Sigmoid colon (tissue), 6 donors: ENCODE measurements at regions not wholly inside any gene's neighbourhood (a gene's known extent, or its start where the extent isn't known, plus 50 kb on each side); places are given as distances from the start of the nearest gene placed in this dataset.

Source experiments
- DNase-seq: peaks from one replicate; pipeline ENCODE4 v3.0.0-alpha.2; 2019
- H3K27ac ChIP-seq, 4 donors: fragments of 200-600 bp; sonication (generic); one replicate each; pipeline ENCODE4 v1.5.1; 2016 to 2019; ENCODE audit warnings: mild to moderate bottlenecking in 1 of 4
- H3K27me3 ChIP-seq, 3 donors: fragments of 200-600 bp; sonication (generic); one replicate each; pipeline ENCODE4 v1.5.1; 2019; ENCODE audit warnings: mild to moderate bottlenecking in 1 of 3
- H3K36me3 ChIP-seq, 4 donors: fragments of 200-600 bp; sonication (generic); one replicate each; pipeline ENCODE4 v1.5.1; 2016 to 2019
- H3K4me1 ChIP-seq, 4 donors: fragments of 200-600 bp; sonication (generic); one replicate each; pipeline ENCODE4 v1.5.1; 2017 to 2019
- H3K4me3 ChIP-seq, 4 donors: fragments of 200-600 bp; sonication (generic); one replicate each; pipeline ENCODE4 v1.5.1; 2017 to 2019; ENCODE audit warnings: mild to moderate bottlenecking in 2 of 4, moderate library complexity in 1 of 4
- H3K9me3 ChIP-seq, 4 donors: fragments of 200-600 bp in 3 of 4; sonication (generic) in 3 of 4; one replicate each; pipeline versions ENCODE4 v1.5.1 to v1.6.1; 2013 to 2019
- CTCF ChIP-seq, 4 experiments: fragments of 450-650 bp in 3 of 4; fragments of 200-600 bp in 1 of 4; IDR thresholded peaks; one replicate each; pipeline ENCODE4 v1.5.1; 2016 to 2019; ENCODE audit warnings: antibody characterized with exemption in 4 of 4, mild to moderate bottlenecking in 3 of 4, moderate library complexity in 2 of 4
- EP300 ChIP-seq, 4 donors: sonication (generic); formaldehyde crosslinking; IDR thresholded peaks; one replicate each; pipeline ENCODE4 v1.6.1; 2017; ENCODE audit warnings: antibody characterized with exemption in 4 of 4
- POLR2A ChIP-seq, 2 donors: fragments of 450-650 bp; IDR thresholded peaks; one replicate each; pipeline ENCODE4 v1.6.1; 2016; ENCODE audit warnings: antibody characterized with exemption in 2 of 2, mild to moderate bottlenecking in 2 of 2, moderate library complexity in 2 of 2
- POLR2AphosphoS5 ChIP-seq, 4 donors: sonication (generic); formaldehyde crosslinking; IDR thresholded peaks; one replicate each; pipeline ENCODE4 v1.6.1; 2017; ENCODE audit warnings: antibody characterized with exemption in 4 of 4
- WGBS, 2 donors: extraction: QIAGEN DNeasy Blood & Tissue Kit; methylation state at CpG; one replicate each; pipeline ENCODE4 v1.1.7; 2013; 5-methylcytosine and 5-hydroxymethylcytosine counted together
- intact Hi-C: fragments of 100-400 bp; cut with DNase I; formaldehyde crosslinking; loops from one replicate; pipeline ENCODE4 v1.15.1; 2023
- donor health status: healthy with polysubstance abuse.
- donor health status: healthy.

- DNase-seq: no peak
- 72 to 78% methylated on average over 4 of the region's 4 CpGs for WGBS, 2 donors
- Histone ChIP-seq H3K4me1 (no peaks in the 10 kb centered on the region), H3K27ac (no peak overlapping the region), H3K9me3 (no peaks in the 10 kb centered on the region), H3K36me3 (no peaks in the 10 kb centered on the region), H3K4me3 (no peak overlapping the region), H3K27me3 (no peaks in the 10 kb centered on the region)
- TF ChIP-seq CTCF (IDR thresholded peaks at IDR 0.05): no peak
- intact Hi-C loops: no loop called here
Observed at GRCh38 chr3:111385971-111386495, 156.0 kb upstream of the CD96 start.

DNA sequence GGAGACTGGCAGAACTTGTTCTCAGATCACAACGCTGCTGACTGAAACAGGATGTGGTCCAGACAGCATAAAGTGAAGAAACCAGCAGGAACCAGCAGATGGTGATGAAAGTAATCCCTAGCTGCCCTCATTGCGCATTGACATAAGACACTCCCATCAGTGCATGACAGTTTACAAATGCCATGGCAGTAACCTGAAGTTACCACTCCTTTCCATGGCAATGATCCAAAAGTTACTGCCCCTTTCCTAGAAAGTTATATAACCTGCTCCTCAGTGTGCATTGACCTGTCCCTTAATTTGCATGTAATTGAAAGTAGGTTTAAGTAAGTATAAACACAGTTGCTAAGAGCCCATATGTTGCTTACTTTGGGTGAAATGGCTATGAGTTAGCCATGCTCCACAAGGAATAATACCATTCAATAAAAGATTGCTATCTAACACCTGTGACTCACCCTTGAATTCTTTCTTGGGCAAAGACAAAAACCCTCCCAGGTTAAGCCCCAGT is 149.1 kb upstream of the CD96 start:
- 51 to 74% methylated on average over 2 of the region's 2 CpGs for WGBS, 2 donors
- no peak for TF ChIP-seq POLR2AphosphoS5 (IDR thresholded peaks at IDR 0.05)
- TF ChIP-seq EP300 (IDR thresholded peaks at IDR 0.05): no peak
- no peak for TF ChIP-seq POLR2A (IDR thresholded peaks at IDR 0.05)
- Histone ChIP-seq H3K9me3 (no peaks in the 10 kb centered on the region), H3K27ac (no peak overlapping the region), H3K27me3 (no peaks in the 10 kb centered on the region), H3K4me3 (no peak overlapping the region), H3K4me1 (no peaks in the 10 kb centered on the region), H3K36me3 (no peaks in the 10 kb centered on the region)
- no peak for DNase-seq
- intact Hi-C loops: no loop called here

DNA sequence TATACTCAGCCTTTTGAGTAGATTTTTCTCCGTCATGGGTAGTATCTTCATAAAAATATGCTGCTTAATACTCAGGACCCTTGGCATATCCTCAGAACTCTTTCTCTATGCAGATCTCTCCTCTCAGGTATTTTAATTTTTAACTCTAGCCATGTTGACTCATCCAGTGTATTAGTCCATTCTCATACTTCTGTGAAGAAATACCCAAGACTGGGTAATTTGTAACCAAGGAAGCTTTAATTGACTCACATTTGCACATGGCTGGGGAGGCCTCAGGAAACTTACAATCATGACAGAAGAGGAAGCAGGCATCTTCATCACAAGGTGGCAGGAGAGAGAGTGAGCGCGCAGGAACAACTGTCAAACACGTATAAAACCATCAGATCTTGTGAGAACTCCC is 129.3 kb upstream of the CD96 start:
- no peak for DNase-seq
- Histone ChIP-seq H3K4me1 (no peaks in the 10 kb centered on the region), H3K9me3 (no peaks in the 10 kb centered on the region), H3K4me3 (no peak overlapping the region), H3K36me3 (no peaks in the 10 kb centered on the region), H3K27ac (no peak overlapping the region), H3K27me3 (no peaks in the 10 kb centered on the region)
- intact Hi-C loops: no loop called here
- TF ChIP-seq POLR2A (IDR thresholded peaks at IDR 0.05): no peak
- TF ChIP-seq POLR2AphosphoS5 (IDR thresholded peaks at IDR 0.05): no peak
- no peak for TF ChIP-seq CTCF (IDR thresholded peaks at IDR 0.05)
- no peak for TF ChIP-seq EP300 (IDR thresholded peaks at IDR 0.05)
- 88 to 90% methylated on average over 4 of the region's 4 CpGs for WGBS, 2 donors

GRCh38 chr3:111414531-111414930 is 127.5 kb upstream of the CD96 start:
- no peaks in the 10 kb centered on the region for H3K9me3 ChIP-seq
- intact Hi-C loops: no loop called here
- no peaks in the 10 kb centered on the region for H3K4me1 ChIP-seq
- no peak overlapping the region for H3K4me3 ChIP-seq
- TF ChIP-seq EP300 (IDR thresholded peaks at IDR 0.05): no peak
- no peak for TF ChIP-seq POLR2AphosphoS5 (IDR thresholded peaks at IDR 0.05)
- no peak for TF ChIP-seq CTCF (IDR thresholded peaks at IDR 0.05)
- no peak for TF ChIP-seq POLR2A (IDR thresholded peaks at IDR 0.05)
- no peak overlapping the region for H3K27ac ChIP-seq
- H3K27me3 ChIP-seq: no peaks in the 10 kb centered on the region
- H3K36me3 ChIP-seq: no peaks in the 10 kb centered on the region
- no peak for DNase-seq

- no peaks in the 10 kb centered on the region for H3K4me1 ChIP-seq
- TF ChIP-seq CTCF (IDR thresholded peaks at IDR 0.05) (no peak), EP300 (IDR thresholded peaks at IDR 0.05) (no peak), POLR2AphosphoS5 (IDR thresholded peaks at IDR 0.05) (no peak), POLR2A (IDR thresholded peaks at IDR 0.05) (no peak)
- no peak for DNase-seq
- no peaks in the 10 kb centered on the region for H3K27me3 ChIP-seq
- H3K36me3 ChIP-seq: no peaks in the 10 kb centered on the region
- intact Hi-C loops: no loop called here
- no peaks in the 10 kb centered on the region for H3K9me3 ChIP-seq
- H3K27ac ChIP-seq: no peak overlapping the region
- no peak overlapping the region for H3K4me3 ChIP-seq
Observed at GRCh38 chr3:111415018-111415417, 127.0 kb upstream of the CD96 start.
